CD14-positive monocyte (primary cell): ENCODE measurements at regions not wholly inside any gene's neighbourhood (a gene's known extent, or its start where the extent isn't known, plus 50 kb on each side); places are given as distances from the start of the nearest gene placed in this dataset.

Experiments used
- DNase-seq, 3 donors: peaks; one replicate each; pipeline ENCODE4 v3.0.0-alpha.2; 2011 to 2022
- H2AFZ ChIP-seq: 2 replicates; pipeline ENCODE4 v1.6.0; 2012; ENCODE audit warnings: mild to moderate bottlenecking, low read depth, low read length, inconsistent platforms; ENCODE audit not compliant: insufficient read depth, poor library complexity, severe bottlenecking
- H3K27ac ChIP-seq, 2 donors: 1 replicate in 1 of 2; 2 replicates in 1 of 2; pipeline ENCODE4 v1.5.1; 2012 to 2013; ENCODE audit warnings: low read length in 2 of 2, control low read depth in 1 of 2, inconsistent platforms in 1 of 2, low read depth in 1 of 2, mild to moderate bottlenecking in 1 of 2
- H3K27me3 ChIP-seq, 2 donors: one replicate each; pipeline versions ENCODE4 v1.6.0 to v1.6.1; 2011 to 2013; ENCODE audit warnings: low read length in 2 of 2; ENCODE audit not compliant: control insufficient read depth in 2 of 2, insufficient read depth in 2 of 2
- H3K36me3 ChIP-seq, 2 donors: replicated peaks in 1 of 2; 1 replicate in 1 of 2; 2 replicates in 1 of 2; pipeline versions ENCODE4 v1.5.1 to v1.6.1; 2012 to 2013; ENCODE audit warnings: low read length in 2 of 2, control low read depth in 1 of 2, inconsistent platforms in 1 of 2, mild to moderate bottlenecking in 1 of 2; ENCODE audit not compliant: insufficient read depth in 2 of 2, control insufficient read depth in 1 of 2
- H3K4me1 ChIP-seq, 2 donors: 1 replicate in 1 of 2; 2 replicates in 1 of 2; pipeline versions ENCODE4 v1.5.1 to v1.6.1; 2012 to 2013; ENCODE audit warnings: low read length in 2 of 2, control low read depth in 1 of 2, inconsistent platforms in 1 of 2, mild to moderate bottlenecking in 1 of 2, moderate library complexity in 1 of 2; ENCODE audit not compliant: insufficient read depth in 2 of 2, control insufficient read depth in 1 of 2
- H3K4me2 ChIP-seq: replicated peaks from 2 replicates; pipeline ENCODE3; 2012; ENCODE audit warnings: low read length, moderate library complexity, mild to moderate bottlenecking; ENCODE audit not compliant: poor library complexity, severe bottlenecking; ENCODE audit errors: extremely low read depth
- H3K4me3 ChIP-seq, 3 experiments: fragments of 200-600 bp in 1 of 3; sonication (generic) in 1 of 3; replicated peaks in 1 of 3; 1 replicate in 2 of 3; 2 replicates in 1 of 3; pipeline ENCODE4 v1.5.1; 2011 to 2013; ENCODE audit warnings: low read length in 3 of 3, mild to moderate bottlenecking in 3 of 3, control low read depth in 2 of 3, low read depth in 2 of 3, inconsistent platforms in 1 of 3, moderate library complexity in 1 of 3
- H3K79me2 ChIP-seq: 2 replicates; pipeline ENCODE4 v1.6.0; 2012; ENCODE audit warnings: mild to moderate bottlenecking, control low read depth, inconsistent platforms, low read length, moderate library complexity; ENCODE audit not compliant: insufficient read depth
- H3K9ac ChIP-seq: 2 replicates; pipeline ENCODE4 v1.6.0; 2017; ENCODE audit warnings: low read length, mild to moderate bottlenecking; ENCODE audit not compliant: insufficient read depth, poor library complexity, severe bottlenecking
- H3K9me3 ChIP-seq, 2 donors: replicated peaks in 1 of 2; 1 replicate in 1 of 2; 2 replicates in 1 of 2; pipeline versions ENCODE4 v1.5.1 to v1.6.1; 2012 to 2013; ENCODE audit warnings: low read length in 2 of 2, control low read depth in 1 of 2; ENCODE audit not compliant: control insufficient read depth in 1 of 2, insufficient read depth in 1 of 2
- H4K20me1 ChIP-seq: 2 replicates; pipeline ENCODE4 v1.6.0; 2012; ENCODE audit warnings: mild to moderate bottlenecking, low read length, control low read depth, moderate library complexity; ENCODE audit not compliant: insufficient read depth
- H3K27ac Mint-ChIP-seq, 7 donors: one replicate each; pipeline ENCODE4 v1.8.0; 2020; ENCODE audit warnings: mild to moderate bottlenecking in 7 of 7, mixed read lengths in 7 of 7, moderate library complexity in 6 of 7, inconsistent platforms in 2 of 7
- H3K27me3 Mint-ChIP-seq, 3 donors: one replicate each; pipeline ENCODE4 v1.8.0; 2021 to 2022; ENCODE audit warnings: low read depth in 3 of 3, mild to moderate bottlenecking in 3 of 3, mixed read lengths in 3 of 3, moderate library complexity in 3 of 3, inconsistent platforms in 1 of 3
- H3K36me3 Mint-ChIP-seq, 2 donors: one replicate each; pipeline ENCODE4 v1.8.0; 2020; ENCODE audit warnings: mixed read lengths in 2 of 2, inconsistent platforms in 1 of 2, mild to moderate bottlenecking in 1 of 2
- H3K4me1 Mint-ChIP-seq: one replicate; pipeline ENCODE4 v1.8.0; 2020; ENCODE audit warnings: mild to moderate bottlenecking, mixed read lengths
- H3K4me3 Mint-ChIP-seq, 2 donors: one replicate each; pipeline ENCODE4 v1.8.0; 2020; ENCODE audit warnings: mild to moderate bottlenecking in 2 of 2, mixed read lengths in 2 of 2, moderate library complexity in 1 of 2
- H3K9me3 Mint-ChIP-seq, 7 donors: one replicate each; pipeline ENCODE4 v1.8.0; 2020 to 2022; ENCODE audit warnings: mixed read lengths in 7 of 7, mild to moderate bottlenecking in 6 of 7, moderate library complexity in 6 of 7, inconsistent platforms in 2 of 7
- WGBS: methylation state at CpG from one replicate; pipeline ENCODE4 v1.1.5; 2013; ENCODE audit warnings: missing lambda C conversion rate; ENCODE audit not compliant: insufficient coverage; 5-methylcytosine and 5-hydroxymethylcytosine counted together
- intact Hi-C, 2 donors: fragments of 100-400 bp; cut with micrococcal nuclease; formaldehyde crosslinking; loops; one replicate each; pipeline versions ENCODE4 v1.15.0 to v1.15.1; 2023
- TF ChIP-seq, protein P1 (sequence below): fragments of 200-600 bp; IDR thresholded peaks from one replicate; pipeline ENCODE4 v1.8.0; 2022; ENCODE audit warnings: antibody characterized with exemption, mild to moderate bottlenecking

DNA sequence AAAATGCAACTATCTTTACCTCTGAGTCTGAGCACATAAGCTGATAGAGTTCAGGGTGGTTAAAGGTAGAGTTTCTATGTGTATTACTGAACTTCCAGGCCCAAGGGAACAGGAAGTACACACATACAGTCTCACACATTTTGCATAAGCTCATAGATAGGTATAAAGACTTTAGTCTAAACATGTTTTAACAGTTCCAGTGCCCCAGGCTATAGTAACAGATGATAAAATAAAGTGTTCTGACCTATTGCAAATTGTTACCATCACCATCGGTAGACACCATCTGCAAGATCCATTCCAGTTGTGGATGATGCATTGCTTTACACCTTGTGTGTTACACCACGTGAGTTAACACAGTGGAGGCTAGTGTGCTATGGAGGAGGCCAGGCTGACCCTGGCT, 95.8 kb downstream of the TMEM174 start:
- no peaks in the 10 kb centered on the region for H3K4me1 ChIP-seq
- 100% methylated on average over 2 of the region's 2 CpGs for WGBS
- H3K4me2 ChIP-seq, result no peak overlapping the region
- H3K27me3 Mint-ChIP-seq, result peaks cover 15 to 38% (median 19%) of the 10 kb centered on the region in 3 donors
- no peak for DNase-seq
- no peaks in the 10 kb centered on the region for H3K79me2 ChIP-seq
- intact Hi-C loops, result no loop called here
- H3K27me3 ChIP-seq, result peaks cover 12 to 31% of the 10 kb centered on the region in 2 donors
- no peak overlapping the region for H3K9ac ChIP-seq
- no peak overlapping the region for H2AFZ ChIP-seq
- no peak overlapping the region for H3K27ac Mint-ChIP-seq
- H3K9me3 ChIP-seq, result no peaks in the 10 kb centered on the region
- H3K9me3 Mint-ChIP-seq, result peaks cover 0 to 11% (median 3%) of the 10 kb centered on the region in 7 donors
- no peaks in the 10 kb centered on the region for H3K36me3 ChIP-seq
- no peak overlapping the region for H3K4me3 ChIP-seq
- TF ChIP-seq, protein P1, sequence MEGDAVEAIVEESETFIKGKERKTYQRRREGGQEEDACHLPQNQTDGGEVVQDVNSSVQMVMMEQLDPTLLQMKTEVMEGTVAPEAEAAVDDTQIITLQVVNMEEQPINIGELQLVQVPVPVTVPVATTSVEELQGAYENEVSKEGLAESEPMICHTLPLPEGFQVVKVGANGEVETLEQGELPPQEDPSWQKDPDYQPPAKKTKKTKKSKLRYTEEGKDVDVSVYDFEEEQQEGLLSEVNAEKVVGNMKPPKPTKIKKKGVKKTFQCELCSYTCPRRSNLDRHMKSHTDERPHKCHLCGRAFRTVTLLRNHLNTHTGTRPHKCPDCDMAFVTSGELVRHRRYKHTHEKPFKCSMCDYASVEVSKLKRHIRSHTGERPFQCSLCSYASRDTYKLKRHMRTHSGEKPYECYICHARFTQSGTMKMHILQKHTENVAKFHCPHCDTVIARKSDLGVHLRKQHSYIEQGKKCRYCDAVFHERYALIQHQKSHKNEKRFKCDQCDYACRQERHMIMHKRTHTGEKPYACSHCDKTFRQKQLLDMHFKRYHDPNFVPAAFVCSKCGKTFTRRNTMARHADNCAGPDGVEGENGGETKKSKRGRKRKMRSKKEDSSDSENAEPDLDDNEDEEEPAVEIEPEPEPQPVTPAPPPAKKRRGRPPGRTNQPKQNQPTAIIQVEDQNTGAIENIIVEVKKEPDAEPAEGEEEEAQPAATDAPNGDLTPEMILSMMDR, result no peak
- no peaks in the 10 kb centered on the region for H3K36me3 Mint-ChIP-seq
- H3K27ac ChIP-seq, result no peak overlapping the region
- no peak overlapping the region for H3K4me3 Mint-ChIP-seq
- no peaks in the 10 kb centered on the region for H3K4me1 Mint-ChIP-seq
- no peaks in the 10 kb centered on the region for H4K20me1 ChIP-seq

DNA sequence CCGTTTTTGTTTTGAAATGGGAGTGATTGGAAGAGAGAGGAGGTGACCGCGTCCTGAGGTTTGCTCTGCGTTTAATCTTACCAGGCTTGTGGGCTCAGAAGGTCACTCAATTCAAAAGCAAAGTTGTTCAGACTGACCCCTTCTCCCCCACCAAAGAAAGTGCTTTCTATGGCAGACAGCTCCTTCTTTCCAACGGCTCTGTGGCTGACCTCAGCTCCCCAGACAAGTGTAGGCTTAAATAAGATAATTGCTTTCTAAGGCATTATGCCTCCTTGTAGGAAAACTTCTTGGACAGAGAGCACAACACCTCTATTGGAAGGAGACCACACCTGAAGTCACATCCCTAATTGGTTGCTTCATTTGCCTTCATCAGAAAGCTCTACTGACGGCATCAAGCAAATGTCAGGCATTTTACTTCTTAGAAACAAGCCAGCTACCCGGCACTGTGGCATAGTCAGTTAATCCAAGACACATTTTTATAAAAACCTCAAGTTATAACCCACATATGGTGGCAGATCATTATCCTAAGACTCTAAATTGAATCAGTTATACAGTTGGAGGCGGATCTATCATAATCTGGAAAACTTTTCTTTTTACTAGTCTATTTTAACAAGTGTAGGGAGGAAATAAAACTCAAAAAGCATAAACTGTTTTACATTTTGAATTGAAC, 94.9 kb downstream of the TMEM174 start:
- H3K4me1 Mint-ChIP-seq, result no peaks in the 10 kb centered on the region
- Histone ChIP-seq H3K27me3 (peaks cover 14 to 25% of the 10 kb centered on the region in 2 donors), H4K20me1 (no peaks in the 10 kb centered on the region), H3K36me3 (no peaks in the 10 kb centered on the region), H3K9ac (no peak overlapping the region), H3K4me2 (no peak overlapping the region), H3K4me1 (no peaks in the 10 kb centered on the region), H3K27ac (no peak overlapping the region), H3K79me2 (no peaks in the 10 kb centered on the region), H3K4me3 (no peak overlapping the region), H3K9me3 (no peaks in the 10 kb centered on the region), H2AFZ (no peak overlapping the region)
- TF ChIP-seq, protein P1, result no peak
- DNase-seq, result no peak
- H3K27ac Mint-ChIP-seq, result no peak overlapping the region
- H3K9me3 Mint-ChIP-seq, result peaks cover 0 to 9% (median 3%) of the 10 kb centered on the region in 7 donors
- intact Hi-C loops, result no loop called here
- WGBS, result 100% methylated on average over 2 of the region's 8 CpGs
- peaks cover 9 to 36% (median 13%) of the 10 kb centered on the region in 3 donors for H3K27me3 Mint-ChIP-seq
- H3K36me3 Mint-ChIP-seq, result no peaks in the 10 kb centered on the region
- peak overlapping the region in 1 of 2 donors; percentile 56 for H3K4me3 Mint-ChIP-seq
